HepG2 (cell line): ENCODE measurements at regions not wholly inside any gene's neighbourhood (a gene's known extent, or its start where the extent isn't known, plus 50 kb on each side); places are given as distances from the start of the nearest gene placed in this dataset.

Experiments used
- ATAC-seq: fragments of 200-7000 bp; cut with Tn5 transposase; 3 replicates; pipeline ENCODE4 v1.9.1; 2020; ENCODE audit warnings: mild to moderate bottlenecking, moderate library complexity
- BruUV-seq: library from RNA; stranded (reverse); fragments of 400-500 nt; replicated peaks from 2 replicates; lab custom pipeline; 2021; lab: Mats Ljungman, UMichigan
- CTCF ChIA-PET: fragments of 300-600 bp; formaldehyde crosslinking; extraction: SDS; loops from one replicate; lab custom pipeline; 2021; ENCODE audit warnings: low total read pairs, inconsistent platforms, low intra/inter-chr PET ratio; lab: Yijun Ruan, JAX
- POLR2A ChIA-PET: fragments of 350-600 bp; sonication (Branson Sonifier 250); formaldehyde crosslinking; loops from one replicate; lab custom pipeline; 2020; ENCODE audit warnings: antibody characterized with exemption, inconsistent platforms; lab: Yijun Ruan, JAX
- DNase-seq: peaks from one replicate; pipeline ENCODE4 v3.0.0-alpha.2; 2015; ENCODE audit warnings: low spot score
- FAIRE-seq: peaks from 3 replicates; lab custom pipeline; 2011; peaks lifted over from hg19 to GRCh38; lab: Jason Lieb, UNC
- H2AFZ ChIP-seq: one replicate; pipeline ENCODE4 v1.6.1; 2011; ENCODE audit warnings: low read length, inconsistent platforms
- H3K27ac ChIP-seq: fragments of 300-600 bp; 3 replicates; pipeline ENCODE4 v1.8.0; 2011; ENCODE audit warnings: mixed run types, mild to moderate bottlenecking, mixed read lengths, low read length, inconsistent platforms; ENCODE audit not compliant: insufficient read depth; ENCODE audit errors: extremely low read length
- H3K27me3 ChIP-seq, 2 experiments: fragments of 200-600 bp in 1 of 2; 2 replicates in 1 of 2; 3 replicates in 1 of 2; pipeline versions ENCODE4 v1.6.0 to v1.8.0; 2011; ENCODE audit warnings: low read length in 2 of 2, mild to moderate bottlenecking in 2 of 2, moderate library complexity in 2 of 2, inconsistent platforms in 1 of 2; ENCODE audit not compliant: insufficient read depth in 2 of 2, control insufficient read depth in 1 of 2
- H3K36me3 ChIP-seq, 2 experiments: fragments of 200-600 bp in 1 of 2; replicated peaks in 1 of 2; 2 replicates in 1 of 2; 3 replicates in 1 of 2; pipeline versions ENCODE4 v1.5.1 to v1.8.0; 2011; ENCODE audit warnings: low read length in 2 of 2, inconsistent platforms in 1 of 2; ENCODE audit not compliant: insufficient read depth in 2 of 2, control insufficient read depth in 1 of 2
- H3K4me1 ChIP-seq: 2 replicates; pipeline ENCODE4 v1.5.1; 2012; ENCODE audit warnings: low read length, inconsistent platforms; ENCODE audit not compliant: insufficient read depth
- H3K4me2 ChIP-seq: 2 replicates; pipeline ENCODE4 v1.6.0; 2011; ENCODE audit warnings: low read depth, low read length, inconsistent platforms
- H3K4me3 ChIP-seq, 3 experiments: fragments of 200-600 bp in 1 of 3; sonication (generic), shearing (Covaris generic) in 1 of 3; replicated peaks in 1 of 3; 2 replicates each; pipeline ENCODE4 v1.5.1; 2011 to 2016; ENCODE audit warnings: low read length in 3 of 3, inconsistent platforms in 2 of 3, low read depth in 2 of 3, mild to moderate bottlenecking in 2 of 3, control low read depth in 1 of 3, mixed read lengths in 1 of 3; ENCODE audit not compliant: insufficient read depth in 1 of 3
- H3K79me2 ChIP-seq: one replicate; pipeline ENCODE4 v1.6.1; 2011; ENCODE audit warnings: low read length, inconsistent platforms; ENCODE audit not compliant: insufficient read depth
- H3K9ac ChIP-seq: 2 replicates; pipeline ENCODE4 v1.6.0; 2011; ENCODE audit warnings: mild to moderate bottlenecking, low read depth, low read length, inconsistent platforms; ENCODE audit not compliant: insufficient read depth
- H3K9me3 ChIP-seq: 2 replicates; pipeline ENCODE4 v1.5.1; 2012; ENCODE audit warnings: mild to moderate bottlenecking, low read length
- H4K20me1 ChIP-seq: 2 replicates; pipeline ENCODE4 v1.6.0; 2011; ENCODE audit warnings: inconsistent platforms, mild to moderate bottlenecking, low read length, moderate library complexity; ENCODE audit not compliant: insufficient read depth
- CENPX ChIP-seq: sonication (generic); formaldehyde crosslinking; IDR thresholded peaks from 2 replicates; pipeline ENCODE4 v1.9.0; 2021; ENCODE audit warnings: mild to moderate bottlenecking, missing genetic modification reagents, moderate library complexity
- CREM ChIP-seq, 2 experiments: sonication (generic) in 1 of 2; formaldehyde crosslinking in 1 of 2; IDR thresholded peaks; 2 replicates each; pipeline versions ENCODE4 v1.4.0 to v1.6.1; 2016 to 2020; ENCODE audit warnings: antibody characterized with exemption in 1 of 2, mild to moderate bottlenecking in 1 of 2, missing genetic modification reagents in 1 of 2
- FOSL2 ChIP-seq: sonication (generic); formaldehyde crosslinking; IDR thresholded peaks from 2 replicates; pipeline ENCODE4 v1.4.0; 2020; ENCODE audit warnings: missing genetic modification reagents
- FOXJ3 ChIP-seq: sonication (generic); formaldehyde crosslinking; IDR thresholded peaks from 2 replicates; pipeline ENCODE4 v1.4.0; 2020; ENCODE audit warnings: missing genetic modification reagents, mild to moderate bottlenecking, borderline replicate concordance
- FOXM1 ChIP-seq: sonication (generic); formaldehyde crosslinking; IDR thresholded peaks from 2 replicates; pipeline ENCODE4 v1.5.0; 2020; ENCODE audit warnings: missing genetic modification reagents
- JUNB ChIP-seq: sonication (generic); formaldehyde crosslinking; IDR thresholded peaks from 2 replicates; pipeline ENCODE4 v1.8.0; 2022; ENCODE audit warnings: missing genetic modification reagents, mild to moderate bottlenecking, borderline replicate concordance
- KLF16 ChIP-seq, 2 experiments: sonication (generic) in 1 of 2; formaldehyde crosslinking in 1 of 2; IDR thresholded peaks; 2 replicates each; pipeline versions ENCODE4 v1.6.1 to v1.8.0; 2016 to 2023; ENCODE audit warnings: missing genetic modification reagents in 2 of 2, missing compliant biosample characterization in 1 of 2
- KMT2B ChIP-seq: IDR thresholded peaks from 2 replicates; pipeline ENCODE4 v1.6.1; 2016; ENCODE audit warnings: missing genetic modification reagents, missing compliant biosample characterization
- NR1H2 ChIP-seq: sonication (generic); formaldehyde crosslinking; IDR thresholded peaks from 2 replicates; pipeline ENCODE4 v1.8.1; 2022; ENCODE audit warnings: low read depth, missing genetic modification reagents, borderline replicate concordance
- PHB2 ChIP-seq: fragments of 450-650 bp; IDR thresholded peaks from 2 replicates; pipeline ENCODE4 v1.6.1; 2018; ENCODE audit not compliant: partially characterized antibody
- PHF5A ChIP-seq: IDR thresholded peaks from one replicate; pipeline ENCODE4 v1.6.1; 2018; ENCODE audit warnings: low read depth, missing genetic modification reagents; ENCODE audit not compliant: unreplicated experiment
- RCOR2 ChIP-seq: IDR thresholded peaks from 2 replicates; pipeline ENCODE4 v1.6.1; 2016; ENCODE audit warnings: missing biosample characterization, missing genetic modification reagents
- ZC3H13 ChIP-seq: sonication (generic); formaldehyde crosslinking; IDR thresholded peaks from 2 replicates; pipeline ENCODE4 v1.8.1; 2023; ENCODE audit warnings: mild to moderate bottlenecking, missing genetic modification reagents, moderate library complexity
- ZNF292 ChIP-seq: sonication (generic); formaldehyde crosslinking; IDR thresholded peaks from 2 replicates; pipeline ENCODE4 v1.8.1; 2022; ENCODE audit warnings: mild to moderate bottlenecking, low read depth, missing genetic modification reagents, borderline replicate concordance
- ZNF550 ChIP-seq: sonication (generic); formaldehyde crosslinking; IDR thresholded peaks from 2 replicates; pipeline ENCODE4 v1.4.0; 2020; ENCODE audit warnings: mild to moderate bottlenecking, missing genetic modification reagents, borderline replicate concordance
- ZNF616 ChIP-seq: sonication (generic); formaldehyde crosslinking; IDR thresholded peaks from 2 replicates; pipeline ENCODE4 v1.5.0; 2020; ENCODE audit warnings: low read depth, mild to moderate bottlenecking, missing genetic modification reagents
- ZNF773 ChIP-seq: sonication (generic); formaldehyde crosslinking; IDR thresholded peaks from 2 replicates; pipeline ENCODE4 v1.4.0; 2020; ENCODE audit warnings: missing genetic modification reagents, borderline replicate concordance
- WGBS: methylation state at CpG from one replicate; pipeline ENCODE4 v1.1.6; 2017; ENCODE audit warnings: low lambda C conversion rate; 5-methylcytosine and 5-hydroxymethylcytosine counted together
- in situ Hi-C: cut with HindIII; loops from 2 replicates; pipeline ENCODE4 v1.10.0; 2017; ENCODE audit warnings: low pct_unique_long_range_greater_than_20kb; ENCODE audit not compliant: extremely low pct_ligation_motif_present
- intact Hi-C: fragments of 100-400 bp; cut with micrococcal nuclease; formaldehyde crosslinking; loops from one replicate; pipeline ENCODE4 v1.10.0; 2022; ENCODE audit not compliant: unreplicated experiment
- TF ChIP-seq, protein P1 (sequence below): IDR thresholded peaks from 2 replicates; pipeline ENCODE4 v1.6.1; 2016; ENCODE audit warnings: missing genetic modification reagents, missing compliant biosample characterization
- TF ChIP-seq, protein P2 (sequence below): sonication (generic); formaldehyde crosslinking; IDR thresholded peaks from 2 replicates; pipeline ENCODE4 v1.4.0; 2020; ENCODE audit warnings: missing genetic modification reagents, mild to moderate bottlenecking, borderline replicate concordance
- TF ChIP-seq, protein P3 (sequence below): sonication (generic); formaldehyde crosslinking; IDR thresholded peaks from 2 replicates; pipeline ENCODE4 v1.9.0; 2021; ENCODE audit warnings: missing genetic modification reagents, mild to moderate bottlenecking, borderline replicate concordance

DNA sequence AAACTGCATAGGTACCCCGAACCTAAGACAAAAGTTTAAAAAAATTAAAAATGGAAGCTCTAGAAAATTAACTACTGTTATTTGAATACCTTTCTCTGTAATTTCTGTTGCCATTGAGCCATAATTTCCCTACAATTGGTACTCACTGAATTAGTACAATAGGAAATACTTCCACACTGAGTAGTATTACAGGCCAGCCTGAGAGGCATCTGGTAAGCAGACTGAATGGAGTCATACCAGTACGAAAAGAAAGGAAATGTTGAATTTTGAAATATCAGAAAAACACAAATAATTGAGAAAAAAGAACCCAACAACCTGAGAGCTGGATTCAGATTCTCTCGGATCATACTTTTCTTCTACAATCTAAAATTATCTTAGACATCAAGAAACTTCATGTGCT lies 791.3 kb downstream of the TENT5A start:
- Histone ChIP-seq H3K4me1 (no peaks in the 10 kb centered on the region), H3K9me3 (no peaks in the 10 kb centered on the region), H4K20me1 (no peaks in the 10 kb centered on the region), H2AFZ (no peak overlapping the region), H3K79me2 (no peaks in the 10 kb centered on the region), H3K9ac (no peak overlapping the region), H3K4me2 (no peak overlapping the region), H3K27me3 (no peaks in the 10 kb centered on the region), H3K36me3 (no peaks in the 10 kb centered on the region), H3K4me3 (no peak overlapping the region), H3K27ac (no peak overlapping the region)
- DNase-seq (no peak), ATAC-seq (no peak), FAIRE-seq (no peak)
- WGBS: 0% methylated on average over 3 of the region's 3 CpGs
- CTCF ChIA-PET: no interaction called here
- in situ Hi-C loops: no loop called here
- BruUV-seq: no TSS peak
- intact Hi-C loops: no loop called here
- TF ChIP-seq ZNF550 (CRISPR knock-in tag): no peak
- TF ChIP-seq, protein P1, sequence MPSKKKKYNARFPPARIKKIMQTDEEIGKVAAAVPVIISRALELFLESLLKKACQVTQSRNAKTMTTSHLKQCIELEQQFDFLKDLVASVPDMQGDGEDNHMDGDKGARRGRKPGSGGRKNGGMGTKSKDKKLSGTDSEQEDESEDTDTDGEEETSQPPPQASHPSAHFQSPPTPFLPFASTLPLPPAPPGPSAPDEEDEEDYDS (CRISPR knock-in tag): no peak
- no peak for TF ChIP-seq NR1H2 (CRISPR knock-in tag)
- TF ChIP-seq RCOR2 (CRISPR knock-in tag): no peak
- TF ChIP-seq KLF16 (CRISPR knock-in tag; IDR thresholded peaks at IDR 0.05): no peak
- TF ChIP-seq FOXM1 (CRISPR knock-in tag): no peak
- no peak for TF ChIP-seq ZNF616 (CRISPR knock-in tag)
- TF ChIP-seq ZNF292: no peak
- TF ChIP-seq, protein P2, sequence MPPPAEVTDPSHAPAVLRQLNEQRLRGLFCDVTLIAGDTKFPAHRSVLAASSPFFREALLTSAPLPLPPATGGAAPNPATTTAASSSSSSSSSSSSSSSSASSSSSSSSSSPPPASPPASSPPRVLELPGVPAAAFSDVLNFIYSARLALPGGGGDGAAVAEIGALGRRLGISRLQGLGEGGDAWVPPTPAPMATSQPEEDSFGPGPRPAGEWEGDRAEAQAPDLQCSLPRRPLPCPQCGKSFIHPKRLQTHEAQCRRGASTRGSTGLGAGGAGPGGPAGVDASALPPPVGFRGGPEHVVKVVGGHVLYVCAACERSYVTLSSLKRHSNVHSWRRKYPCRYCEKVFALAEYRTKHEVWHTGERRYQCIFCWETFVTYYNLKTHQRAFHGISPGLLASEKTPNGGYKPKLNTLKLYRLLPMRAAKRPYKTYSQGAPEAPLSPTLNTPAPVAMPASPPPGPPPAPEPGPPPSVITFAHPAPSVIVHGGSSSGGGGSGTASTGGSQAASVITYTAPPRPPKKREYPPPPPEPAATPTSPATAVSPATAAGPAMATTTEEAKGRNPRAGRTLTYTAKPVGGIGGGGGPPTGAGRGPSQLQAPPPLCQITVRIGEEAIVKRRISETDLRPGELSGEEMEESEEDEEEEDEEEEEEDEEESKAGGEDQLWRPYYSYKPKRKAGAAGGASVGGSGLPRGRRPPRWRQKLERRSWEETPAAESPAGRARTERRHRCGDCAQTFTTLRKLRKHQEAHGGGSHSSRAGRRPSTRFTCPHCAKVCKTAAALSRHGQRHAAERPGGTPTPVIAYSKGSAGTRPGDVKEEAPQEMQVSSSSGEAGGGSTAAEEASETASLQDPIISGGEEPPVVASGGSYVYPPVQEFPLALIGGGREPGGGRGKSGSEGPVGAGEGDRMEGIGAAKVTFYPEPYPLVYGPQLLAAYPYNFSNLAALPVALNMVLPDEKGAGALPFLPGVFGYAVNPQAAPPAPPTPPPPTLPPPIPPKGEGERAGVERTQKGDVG (CRISPR knock-in tag): no peak
- TF ChIP-seq, protein P3, sequence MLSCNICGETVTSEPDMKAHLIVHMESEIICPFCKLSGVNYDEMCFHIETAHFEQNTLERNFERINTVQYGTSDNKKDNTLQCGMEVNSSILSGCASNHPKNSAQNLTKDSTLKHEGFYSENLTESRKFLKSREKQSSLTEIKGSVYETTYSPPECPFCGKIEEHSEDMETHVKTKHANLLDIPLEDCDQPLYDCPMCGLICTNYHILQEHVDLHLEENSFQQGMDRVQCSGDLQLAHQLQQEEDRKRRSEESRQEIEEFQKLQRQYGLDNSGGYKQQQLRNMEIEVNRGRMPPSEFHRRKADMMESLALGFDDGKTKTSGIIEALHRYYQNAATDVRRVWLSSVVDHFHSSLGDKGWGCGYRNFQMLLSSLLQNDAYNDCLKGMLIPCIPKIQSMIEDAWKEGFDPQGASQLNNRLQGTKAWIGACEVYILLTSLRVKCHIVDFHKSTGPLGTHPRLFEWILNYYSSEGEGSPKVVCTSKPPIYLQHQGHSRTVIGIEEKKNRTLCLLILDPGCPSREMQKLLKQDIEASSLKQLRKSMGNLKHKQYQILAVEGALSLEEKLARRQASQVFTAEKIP (CRISPR knock-in tag): no peak
- TF ChIP-seq ZC3H13 (CRISPR knock-in tag): no peak
- no peak for TF ChIP-seq FOSL2 (CRISPR knock-in tag)
- no peak for TF ChIP-seq CREM (IDR thresholded peaks at IDR 0.05)
- TF ChIP-seq CREM (CRISPR knock-in tag; IDR thresholded peaks at IDR 0.05): no peak
- TF ChIP-seq PHF5A (CRISPR knock-in tag): no peak
- no peak for TF ChIP-seq JUNB (CRISPR knock-in tag)
- TF ChIP-seq CENPX: no peak
- no peak for TF ChIP-seq ZNF773
- no peak for TF ChIP-seq FOXJ3 (CRISPR knock-in tag)
- TF ChIP-seq PHB2: no peak
- no peak for TF ChIP-seq KMT2B (CRISPR knock-in tag)
- POLR2A ChIA-PET: no interaction called here
